ENCODE measurements at regions not wholly inside any gene's neighbourhood (a gene's known extent, or its start where the extent isn't known, plus 50 kb on each side); places are given as distances from the start of the nearest gene placed in this dataset.

DNA sequence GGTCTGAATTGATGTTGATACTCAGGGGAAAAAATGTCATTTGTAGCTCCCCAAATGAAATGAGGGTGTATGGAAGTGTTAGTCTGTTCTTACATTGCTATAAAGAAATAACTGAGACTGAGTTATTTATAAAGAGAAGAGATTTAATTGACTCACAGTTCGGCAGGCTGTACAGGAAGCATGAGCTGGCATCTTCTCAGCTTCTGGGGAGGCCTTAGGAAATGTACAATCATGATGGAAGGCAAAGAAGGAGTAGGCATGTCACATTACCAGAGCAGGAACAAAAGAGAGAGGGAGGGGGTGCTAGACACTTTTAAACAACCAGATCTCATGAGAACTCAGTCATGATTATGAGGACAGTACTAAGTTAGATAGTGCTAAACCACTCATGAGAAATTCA lies 1199.9 kb upstream of the DIAPH2 start:
- TF ChIP-seq, protein P1, sequence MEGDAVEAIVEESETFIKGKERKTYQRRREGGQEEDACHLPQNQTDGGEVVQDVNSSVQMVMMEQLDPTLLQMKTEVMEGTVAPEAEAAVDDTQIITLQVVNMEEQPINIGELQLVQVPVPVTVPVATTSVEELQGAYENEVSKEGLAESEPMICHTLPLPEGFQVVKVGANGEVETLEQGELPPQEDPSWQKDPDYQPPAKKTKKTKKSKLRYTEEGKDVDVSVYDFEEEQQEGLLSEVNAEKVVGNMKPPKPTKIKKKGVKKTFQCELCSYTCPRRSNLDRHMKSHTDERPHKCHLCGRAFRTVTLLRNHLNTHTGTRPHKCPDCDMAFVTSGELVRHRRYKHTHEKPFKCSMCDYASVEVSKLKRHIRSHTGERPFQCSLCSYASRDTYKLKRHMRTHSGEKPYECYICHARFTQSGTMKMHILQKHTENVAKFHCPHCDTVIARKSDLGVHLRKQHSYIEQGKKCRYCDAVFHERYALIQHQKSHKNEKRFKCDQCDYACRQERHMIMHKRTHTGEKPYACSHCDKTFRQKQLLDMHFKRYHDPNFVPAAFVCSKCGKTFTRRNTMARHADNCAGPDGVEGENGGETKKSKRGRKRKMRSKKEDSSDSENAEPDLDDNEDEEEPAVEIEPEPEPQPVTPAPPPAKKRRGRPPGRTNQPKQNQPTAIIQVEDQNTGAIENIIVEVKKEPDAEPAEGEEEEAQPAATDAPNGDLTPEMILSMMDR (conservative IDR thresholded peaks at IDR 0.05; ENCODE audit: low read depth, low read length), result no peak
- no peak for TF ChIP-seq EZH2phosphoT487 (IDR thresholded peaks at IDR 0.05; ENCODE audit: borderline replicate concordance, low read length)
